ENCODE measurements at regions not wholly inside any gene's neighbourhood (a gene's known extent, or its start where the extent isn't known, plus 50 kb on each side); places are given as distances from the start of the nearest gene placed in this dataset.

GRCh38 chrX:108795240-108795639 is 58.9 kb upstream of the IRS4 start:
- Histone ChIP-seq H3K27me3 (ENCODE audit: insufficient read depth, low read depth) (no peaks in the 10 kb centered on the region), H3K9ac (no peak overlapping the region), H3K36me3 (ENCODE audit: insufficient read depth) (no peaks in the 10 kb centered on the region), H3K4me3 (IDR thresholded peaks at IDR 0.05; ENCODE audit: insufficient read depth, low read depth, low read length) (no peak overlapping the region), H3K4me2 (no peak overlapping the region), H3K79me2 (ENCODE audit: insufficient read depth, low read depth) (no peaks in the 10 kb centered on the region), H4K20me1 (ENCODE audit: insufficient read depth) (no peaks in the 10 kb centered on the region), H3K27ac (no peak overlapping the region), H2AFZ (ENCODE audit: low read depth) (no peak overlapping the region), H3K4me1 (ENCODE audit: low read depth, poor library complexity, severe bottlenecking) (no peaks in the 10 kb centered on the region)
- TF ChIP-seq CTCF (conservative IDR thresholded peaks at IDR 0.05; ENCODE audit: low read depth, low read length) = no peak

Data from KMS-11 (cell line).